ENCODE measurements at regions not wholly inside any gene's neighbourhood (a gene's known extent, or its start where the extent isn't known, plus 50 kb on each side); places are given as distances from the start of the nearest gene placed in this dataset.

- Histone ChIP-seq H3K4me3 (ENCODE audit: low read depth, low read length) (no peak overlapping the region), H3K27ac (ENCODE audit: low read depth, low read length) (no peak overlapping the region), H2AFZ (ENCODE audit: low read length, unreplicated experiment) (no peak overlapping the region), H3K79me2 (ENCODE audit: control insufficient read depth, insufficient read depth, low read length, unreplicated experiment) (no peaks in the 10 kb centered on the region), H3K36me3 (ENCODE audit: insufficient read depth, low read length) (no peaks in the 10 kb centered on the region), H3K4me1 (ENCODE audit: control insufficient read depth, insufficient read depth, low read length, unreplicated experiment) (no peaks in the 10 kb centered on the region), H3K27me3 (ENCODE audit: insufficient read depth, low read length) (no peaks in the 10 kb centered on the region)
Observed at GRCh38 chr13:47017476-47017875, 120.6 kb upstream of the HTR2A start.

GRCh38 chr13:47008318-47008717 lies 111.5 kb upstream of the HTR2A start:
- Histone ChIP-seq H3K36me3 (ENCODE audit: insufficient read depth, low read length) (no peaks in the 10 kb centered on the region), H2AFZ (ENCODE audit: low read length, unreplicated experiment) (no peak overlapping the region), H3K27me3 (ENCODE audit: insufficient read depth, low read length) (no peaks in the 10 kb centered on the region), H3K79me2 (ENCODE audit: control insufficient read depth, insufficient read depth, low read length, unreplicated experiment) (no peaks in the 10 kb centered on the region), H3K27ac (ENCODE audit: low read depth, low read length) (no peak overlapping the region), H3K4me1 (ENCODE audit: control insufficient read depth, insufficient read depth, low read length, unreplicated experiment) (no peaks in the 10 kb centered on the region), H3K4me3 (ENCODE audit: low read depth, low read length) (no peak overlapping the region)

GRCh38 chr13:47005756-47006414 lies 109.0 kb upstream of the HTR2A start:
- Histone ChIP-seq H2AFZ (ENCODE audit: low read length, unreplicated experiment) (no peak overlapping the region), H3K4me1 (ENCODE audit: control insufficient read depth, insufficient read depth, low read length, unreplicated experiment) (no peaks in the 10 kb centered on the region), H3K36me3 (ENCODE audit: insufficient read depth, low read length) (no peaks in the 10 kb centered on the region), H3K27me3 (ENCODE audit: insufficient read depth, low read length) (no peaks in the 10 kb centered on the region), H3K79me2 (ENCODE audit: control insufficient read depth, insufficient read depth, low read length, unreplicated experiment) (no peaks in the 10 kb centered on the region), H3K27ac (ENCODE audit: low read depth, low read length) (no peak overlapping the region), H3K4me3 (ENCODE audit: low read depth, low read length) (no peak overlapping the region)

- no peak overlapping the region for H2AFZ ChIP-seq (ENCODE audit: low read length, unreplicated experiment)
- H3K27me3 ChIP-seq (ENCODE audit: insufficient read depth, low read length): no peaks in the 10 kb centered on the region
- H3K36me3 ChIP-seq (ENCODE audit: insufficient read depth, low read length): no peaks in the 10 kb centered on the region
- no peaks in the 10 kb centered on the region for H3K79me2 ChIP-seq (ENCODE audit: control insufficient read depth, insufficient read depth, low read length, unreplicated experiment)
- no peak overlapping the region for H3K27ac ChIP-seq (ENCODE audit: low read depth, low read length)
- H3K4me3 ChIP-seq (ENCODE audit: low read depth, low read length): no peak overlapping the region
- H3K4me1 ChIP-seq (ENCODE audit: control insufficient read depth, insufficient read depth, low read length, unreplicated experiment): no peaks in the 10 kb centered on the region
Observed at GRCh38 chr13:47004540-47004939, 107.7 kb upstream of the HTR2A start.

GRCh38 chr13:47004027-47004426 lies 107.2 kb upstream of the HTR2A start:
- H3K4me1 ChIP-seq (ENCODE audit: control insufficient read depth, insufficient read depth, low read length, unreplicated experiment): no peaks in the 10 kb centered on the region
- H3K27me3 ChIP-seq (ENCODE audit: insufficient read depth, low read length): no peaks in the 10 kb centered on the region
- H3K36me3 ChIP-seq (ENCODE audit: insufficient read depth, low read length): no peaks in the 10 kb centered on the region
- H3K27ac ChIP-seq (ENCODE audit: low read depth, low read length): no peak overlapping the region
- H2AFZ ChIP-seq (ENCODE audit: low read length, unreplicated experiment): no peak overlapping the region
- no peak overlapping the region for H3K4me3 ChIP-seq (ENCODE audit: low read depth, low read length)
- H3K79me2 ChIP-seq (ENCODE audit: control insufficient read depth, insufficient read depth, low read length, unreplicated experiment): no peaks in the 10 kb centered on the region

GRCh38 chr13:47000165-47000564 lies 103.3 kb upstream of the HTR2A start:
- Histone ChIP-seq H3K4me3 (ENCODE audit: low read depth, low read length) (no peak overlapping the region), H2AFZ (ENCODE audit: low read length, unreplicated experiment) (no peak overlapping the region), H3K27me3 (ENCODE audit: insufficient read depth, low read length) (no peaks in the 10 kb centered on the region), H3K36me3 (ENCODE audit: insufficient read depth, low read length) (no peaks in the 10 kb centered on the region), H3K27ac (ENCODE audit: low read depth, low read length) (no peak overlapping the region), H3K4me1 (ENCODE audit: control insufficient read depth, insufficient read depth, low read length, unreplicated experiment) (no peaks in the 10 kb centered on the region), H3K79me2 (ENCODE audit: control insufficient read depth, insufficient read depth, low read length, unreplicated experiment) (no peaks in the 10 kb centered on the region)

GRCh38 chr13:46996316-46997030 lies 99.6 kb upstream of the HTR2A start:
- Histone ChIP-seq H3K27ac (ENCODE audit: low read depth, low read length) (no peak overlapping the region), H2AFZ (ENCODE audit: low read length, unreplicated experiment) (no peak overlapping the region), H3K27me3 (ENCODE audit: insufficient read depth, low read length) (no peaks in the 10 kb centered on the region), H3K79me2 (ENCODE audit: control insufficient read depth, insufficient read depth, low read length, unreplicated experiment) (no peaks in the 10 kb centered on the region), H3K36me3 (ENCODE audit: insufficient read depth, low read length) (no peaks in the 10 kb centered on the region), H3K4me1 (ENCODE audit: control insufficient read depth, insufficient read depth, low read length, unreplicated experiment) (no peaks in the 10 kb centered on the region), H3K4me3 (ENCODE audit: low read depth, low read length) (no peak overlapping the region)

GRCh38 chr13:46995874-46996273 lies 99.0 kb upstream of the HTR2A start:
- no peak overlapping the region for H3K27ac ChIP-seq (ENCODE audit: low read depth, low read length)
- no peak overlapping the region for H2AFZ ChIP-seq (ENCODE audit: low read length, unreplicated experiment)
- no peaks in the 10 kb centered on the region for H3K79me2 ChIP-seq (ENCODE audit: control insufficient read depth, insufficient read depth, low read length, unreplicated experiment)
- H3K4me1 ChIP-seq (ENCODE audit: control insufficient read depth, insufficient read depth, low read length, unreplicated experiment): no peaks in the 10 kb centered on the region
- no peaks in the 10 kb centered on the region for H3K27me3 ChIP-seq (ENCODE audit: insufficient read depth, low read length)
- H3K4me3 ChIP-seq (ENCODE audit: low read depth, low read length): no peak overlapping the region
- H3K36me3 ChIP-seq (ENCODE audit: insufficient read depth, low read length): no peaks in the 10 kb centered on the region

GRCh38 chr13:46994492-46994891 lies 97.6 kb upstream of the HTR2A start:
- Histone ChIP-seq H2AFZ (ENCODE audit: low read length, unreplicated experiment) (no peak overlapping the region), H3K27ac (ENCODE audit: low read depth, low read length) (no peak overlapping the region), H3K4me3 (ENCODE audit: low read depth, low read length) (no peak overlapping the region), H3K36me3 (ENCODE audit: insufficient read depth, low read length) (no peaks in the 10 kb centered on the region), H3K4me1 (ENCODE audit: control insufficient read depth, insufficient read depth, low read length, unreplicated experiment) (no peaks in the 10 kb centered on the region), H3K79me2 (ENCODE audit: control insufficient read depth, insufficient read depth, low read length, unreplicated experiment) (no peaks in the 10 kb centered on the region), H3K27me3 (ENCODE audit: insufficient read depth, low read length) (no peaks in the 10 kb centered on the region)

GRCh38 chr13:46992383-46992952 lies 95.6 kb upstream of the HTR2A start:
- H3K4me1 ChIP-seq (ENCODE audit: control insufficient read depth, insufficient read depth, low read length, unreplicated experiment): no peaks in the 10 kb centered on the region
- H3K27me3 ChIP-seq (ENCODE audit: insufficient read depth, low read length): no peaks in the 10 kb centered on the region
- no peak overlapping the region for H2AFZ ChIP-seq (ENCODE audit: low read length, unreplicated experiment)
- no peak overlapping the region for H3K4me3 ChIP-seq (ENCODE audit: low read depth, low read length)
- no peaks in the 10 kb centered on the region for H3K79me2 ChIP-seq (ENCODE audit: control insufficient read depth, insufficient read depth, low read length, unreplicated experiment)
- no peaks in the 10 kb centered on the region for H3K36me3 ChIP-seq (ENCODE audit: insufficient read depth, low read length)
- H3K27ac ChIP-seq (ENCODE audit: low read depth, low read length): no peak overlapping the region

- H3K4me3 ChIP-seq (ENCODE audit: low read depth, low read length): no peak overlapping the region
- no peaks in the 10 kb centered on the region for H3K79me2 ChIP-seq (ENCODE audit: control insufficient read depth, insufficient read depth, low read length, unreplicated experiment)
- no peaks in the 10 kb centered on the region for H3K36me3 ChIP-seq (ENCODE audit: insufficient read depth, low read length)
- H3K4me1 ChIP-seq (ENCODE audit: control insufficient read depth, insufficient read depth, low read length, unreplicated experiment): peaks cover 12% of the 10 kb centered on the region
- no peaks in the 10 kb centered on the region for H3K27me3 ChIP-seq (ENCODE audit: insufficient read depth, low read length)
- no peak overlapping the region for H2AFZ ChIP-seq (ENCODE audit: low read length, unreplicated experiment)
- no peak overlapping the region for H3K27ac ChIP-seq (ENCODE audit: low read depth, low read length)
Observed at GRCh38 chr13:46983881-46984280, 87.0 kb upstream of the HTR2A start.

All from ACC112 (cell line).